Ureter (tissue), 1 donor: ENCODE measurements at regions not wholly inside any gene's neighbourhood (a gene's known extent, or its start where the extent isn't known, plus 50 kb on each side); places are given as distances from the start of the nearest gene placed in this dataset.
"Not testable (repeated sequence)": the region's sequence is repeated elsewhere in the genome, so short reads cannot be mapped to it uniquely, and the experiment has no call there.

ENCODE experiments used
- DNase-seq: peaks from one replicate; pipeline ENCODE4 v3.0.0-alpha.2; 2020; ENCODE audit warnings: low spot score
- donor health status: DM: yes; HTN: yes; CAD: no.

DNA sequence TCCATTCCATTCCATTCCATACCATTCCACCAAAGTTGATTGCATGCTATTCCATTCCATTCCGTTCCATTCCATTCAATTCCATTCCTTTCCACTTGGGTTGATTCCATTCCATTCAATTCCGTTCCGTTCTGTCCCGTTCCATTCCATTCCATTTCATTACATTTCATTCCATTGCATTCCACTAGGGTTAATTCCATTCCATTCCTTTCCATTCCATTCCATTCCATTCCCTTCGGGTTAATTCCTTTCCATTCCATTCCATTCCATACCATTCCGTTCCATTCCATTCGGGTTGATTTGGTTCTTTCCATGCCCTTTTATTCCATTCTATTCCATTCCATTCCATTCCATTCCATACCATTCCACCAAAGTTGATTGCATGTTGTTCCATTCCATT lies 131.9 kb downstream of the CWH43 start:
- DNase-seq: not testable (repeated sequence)

DNA sequence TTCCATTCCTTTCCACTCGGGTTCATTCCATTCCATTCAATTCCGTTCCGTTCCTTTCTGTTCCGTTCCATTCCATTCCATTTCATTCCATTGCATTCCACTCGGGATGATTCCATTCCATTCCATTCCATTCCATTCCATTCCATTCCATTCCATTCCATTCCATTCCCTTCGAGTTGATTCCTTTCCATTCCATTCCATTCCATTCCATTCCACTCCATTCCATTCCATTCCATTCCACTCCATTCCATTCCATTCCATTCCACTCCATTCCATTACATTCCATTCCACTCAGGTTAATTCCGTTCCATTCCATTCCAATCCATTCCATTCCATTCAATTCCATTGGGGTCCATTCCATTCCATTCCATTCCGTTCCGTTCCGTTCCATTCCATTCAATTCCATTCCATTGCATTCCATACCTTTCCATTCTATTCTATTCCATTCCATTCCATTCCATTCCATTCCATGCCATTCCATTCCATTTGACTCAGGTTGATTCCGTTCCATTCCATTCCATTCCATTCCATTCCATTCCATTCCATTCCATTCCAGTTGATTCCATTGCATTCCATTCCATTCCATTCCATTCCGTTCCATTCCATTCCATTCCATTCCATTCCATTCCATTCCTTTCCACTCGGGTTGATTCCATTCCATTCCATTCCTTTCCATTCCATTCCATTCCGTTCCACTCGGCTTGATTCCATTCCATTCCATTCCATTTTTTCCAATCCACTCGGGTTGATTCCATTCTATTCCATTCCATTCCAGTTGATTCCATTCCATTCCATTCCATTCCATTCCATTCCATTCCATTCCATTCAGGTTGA lies 132.5 kb downstream of the CWH43 start:
- DNase-seq: not testable (repeated sequence)

DNA sequence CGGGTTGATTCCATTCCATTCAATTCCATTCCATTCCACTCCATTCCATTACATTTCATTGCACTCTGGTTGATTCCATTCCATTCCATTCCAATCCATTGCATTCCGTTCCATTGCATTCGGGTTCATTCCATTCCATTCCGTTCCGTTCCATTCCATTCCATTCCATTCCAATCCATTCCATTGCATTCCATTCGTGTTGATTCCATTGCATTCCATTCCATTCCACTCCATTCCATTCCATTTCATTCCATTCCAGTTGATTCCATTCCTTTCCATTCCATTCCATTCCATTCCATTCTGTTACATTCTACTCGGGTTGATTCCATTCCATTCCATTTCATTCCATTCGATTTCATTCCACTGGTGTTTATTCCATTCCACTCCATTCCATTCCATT lies 133.3 kb downstream of the CWH43 start:
- DNase-seq: not testable (repeated sequence)

DNA sequence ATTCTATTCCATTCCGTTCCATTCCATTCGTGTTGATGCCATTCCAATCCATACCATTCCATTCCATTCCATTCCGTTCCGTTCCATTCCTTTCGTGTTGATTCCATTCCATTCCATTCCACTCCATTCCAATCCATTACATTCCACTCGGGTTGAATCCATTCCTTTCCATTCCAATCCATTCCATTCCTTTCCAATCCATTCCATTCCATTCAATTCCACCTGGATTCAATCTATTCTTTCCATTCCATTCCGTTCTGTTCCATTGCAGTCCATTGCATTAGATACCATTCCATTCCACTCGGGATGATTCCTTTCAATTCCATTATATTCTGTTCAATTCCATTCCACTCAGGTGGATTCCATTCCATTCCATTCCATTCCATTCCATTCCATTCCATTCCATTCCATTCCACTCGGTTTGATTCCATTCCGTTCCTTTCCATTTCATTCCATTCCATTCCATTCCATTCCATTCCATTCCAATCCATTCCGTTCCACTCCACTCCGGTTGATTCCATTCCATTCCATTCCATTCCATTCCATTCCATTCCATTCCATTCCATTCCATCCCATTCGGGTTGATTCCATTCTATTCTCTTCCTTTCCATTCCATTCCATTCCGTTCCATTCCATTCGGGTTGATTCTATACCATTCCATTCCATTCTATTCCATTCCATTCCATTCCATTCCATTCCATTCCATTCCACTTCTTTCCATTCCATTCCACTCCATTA lies 134.1 kb downstream of the CWH43 start:
- DNase-seq: not testable (repeated sequence)

GRCh38 chr4:49120804-49121203 lies 134.7 kb downstream of the CWH43 start:
- DNase-seq: not testable (repeated sequence)

DNA sequence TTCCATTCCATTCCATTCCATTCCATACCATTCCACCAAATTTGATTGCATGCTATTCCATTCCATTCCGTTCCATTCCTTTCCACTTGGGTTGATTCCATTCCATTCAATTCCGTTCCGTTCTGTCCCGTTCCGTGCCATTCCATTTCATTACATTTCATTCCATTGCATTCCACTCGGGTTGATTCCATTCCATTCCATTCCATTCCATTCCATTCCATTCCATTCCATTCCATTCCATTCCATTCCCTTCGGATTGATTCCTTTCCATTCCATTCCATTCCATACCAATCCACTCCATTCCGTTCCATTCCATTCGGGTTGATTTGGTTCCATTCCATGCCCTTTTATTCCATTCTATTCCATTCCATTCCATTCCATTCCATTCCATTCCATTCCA lies 140.4 kb downstream of the CWH43 start:
- not testable (repeated sequence) for DNase-seq

DNA sequence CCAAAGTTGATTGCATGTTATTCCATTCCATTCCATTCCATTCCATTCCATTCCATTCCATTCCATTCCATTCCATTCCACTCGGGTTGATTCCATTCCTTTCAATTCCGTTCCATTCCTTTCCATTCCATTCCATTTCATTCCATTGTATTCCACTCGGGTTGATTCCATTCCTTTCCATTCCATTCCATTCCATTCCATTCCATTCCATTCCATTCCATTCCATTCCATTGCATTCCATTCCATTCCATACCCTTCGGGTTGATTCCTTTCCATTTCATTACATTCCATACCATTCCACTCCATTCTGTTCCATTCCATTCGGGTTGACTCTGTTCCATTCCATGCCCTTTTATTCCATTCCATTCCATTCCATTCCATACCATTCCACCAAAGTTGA lies 140.8 kb downstream of the CWH43 start:
- DNase-seq: not testable (repeated sequence)

DNA sequence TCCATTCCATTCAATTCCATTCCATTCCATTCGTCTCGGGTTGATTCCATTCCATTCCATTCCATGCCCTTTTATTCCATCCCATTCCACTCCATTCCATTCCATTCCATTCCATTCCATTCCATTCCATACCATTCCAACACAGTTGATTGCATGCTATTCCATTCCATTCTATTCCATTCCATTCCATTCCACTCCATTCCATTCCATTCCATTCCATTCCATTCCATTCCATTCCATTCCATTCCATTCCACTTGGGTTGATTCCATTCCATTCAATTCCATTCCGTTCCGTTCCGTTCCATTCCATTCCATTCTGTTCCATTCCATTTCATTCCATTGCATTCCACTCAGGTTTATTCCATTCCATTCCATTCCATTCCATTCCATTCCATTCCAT lies 143.3 kb downstream of the CWH43 start:
- DNase-seq: not testable (repeated sequence)

- not testable (repeated sequence) for DNase-seq
Observed at GRCh38 chr4:49129870-49130269, 143.8 kb downstream of the CWH43 start.

DNA sequence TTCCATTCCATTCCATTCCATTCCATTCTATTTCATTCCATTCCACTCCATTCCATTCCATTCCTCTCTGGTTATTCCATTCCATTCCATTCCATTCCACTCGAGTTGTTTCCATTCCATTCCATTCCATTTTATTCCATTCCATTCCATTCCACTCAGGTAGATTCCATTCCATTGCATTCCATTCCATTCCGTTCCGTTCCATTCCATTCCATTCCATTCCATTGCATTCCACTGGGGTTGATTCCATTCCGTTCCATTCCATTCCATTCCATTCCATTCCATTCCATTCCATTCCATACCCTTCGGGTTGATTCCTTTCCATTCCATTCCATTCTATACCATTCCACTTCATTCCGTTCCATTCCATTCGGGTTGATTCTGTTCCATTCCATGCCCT lies 144.6 kb downstream of the CWH43 start:
- not testable (repeated sequence) for DNase-seq

GRCh38 chr4:49137043-49137442 lies 151.0 kb downstream of the CWH43 start:
- not testable (repeated sequence) for DNase-seq

GRCh38 chr4:49137961-49138360 lies 151.9 kb downstream of the CWH43 start:
- not testable (repeated sequence) for DNase-seq

DNA sequence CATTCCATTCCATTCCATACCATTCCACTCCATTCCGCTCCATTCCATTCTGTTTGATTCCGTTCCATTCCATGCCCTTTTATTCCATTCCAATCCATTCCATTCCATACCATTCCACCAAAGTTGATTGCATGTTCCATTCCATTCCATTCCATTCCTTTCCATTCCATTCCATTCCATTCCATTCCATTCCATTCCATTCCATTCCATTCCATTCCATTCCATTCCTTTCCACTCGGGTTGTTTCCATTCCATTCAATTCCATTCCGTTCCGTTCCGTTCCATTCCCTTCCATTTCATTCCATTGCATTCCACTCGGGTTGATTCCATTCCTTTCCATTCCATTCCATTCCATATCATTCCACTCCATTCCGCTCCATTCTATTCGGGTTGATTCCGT lies 152.7 kb downstream of the CWH43 start:
- DNase-seq: not testable (repeated sequence)

GRCh38 chr4:49139513-49139912 lies 153.4 kb downstream of the CWH43 start:
- not testable (repeated sequence) for DNase-seq

DNA sequence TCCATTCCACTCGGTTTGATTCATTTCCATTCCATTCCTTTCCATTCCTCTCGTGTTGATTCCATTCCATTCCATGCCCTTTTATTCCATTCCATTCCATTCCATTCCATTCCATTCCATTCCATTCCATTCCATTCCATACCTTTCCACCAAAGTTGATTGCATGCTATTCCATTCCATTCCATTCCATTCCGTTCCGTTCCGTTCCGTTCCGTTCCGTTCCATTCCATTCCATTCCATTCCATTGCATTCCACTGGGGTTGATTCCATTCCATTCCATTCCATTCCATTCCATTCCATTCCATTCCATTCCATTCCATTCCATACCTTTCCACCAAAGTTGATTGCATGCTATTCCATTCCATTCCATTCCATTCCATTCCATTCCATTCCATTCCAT lies 154.3 kb downstream of the CWH43 start:
- peak; percentile 65 for DNase-seq

DNA sequence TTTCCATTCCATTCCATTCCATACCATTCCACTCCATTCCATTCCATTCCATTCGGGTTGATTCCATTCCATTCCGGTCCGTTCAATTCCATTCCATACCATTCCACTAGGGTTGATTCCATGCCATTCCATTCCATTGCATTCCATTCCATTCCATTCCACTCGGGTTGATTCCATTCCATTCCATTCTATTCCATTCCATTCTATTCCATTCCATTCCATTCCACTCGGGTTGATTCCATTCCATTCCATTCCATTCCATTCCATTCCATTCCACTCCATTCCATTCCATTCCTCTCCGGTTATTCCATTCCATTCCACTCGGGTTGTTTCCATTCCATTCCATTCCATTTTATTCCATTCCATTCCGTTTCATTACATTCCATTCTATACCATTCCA lies 155.9 kb downstream of the CWH43 start:
- DNase-seq: not testable (repeated sequence)

GRCh38 chr4:49147143-49147542 lies 161.1 kb downstream of the CWH43 start:
- not testable (repeated sequence) for DNase-seq

GRCh38 chr4:49147596-49147995 lies 161.5 kb downstream of the CWH43 start:
- DNase-seq: not testable (repeated sequence)

DNA sequence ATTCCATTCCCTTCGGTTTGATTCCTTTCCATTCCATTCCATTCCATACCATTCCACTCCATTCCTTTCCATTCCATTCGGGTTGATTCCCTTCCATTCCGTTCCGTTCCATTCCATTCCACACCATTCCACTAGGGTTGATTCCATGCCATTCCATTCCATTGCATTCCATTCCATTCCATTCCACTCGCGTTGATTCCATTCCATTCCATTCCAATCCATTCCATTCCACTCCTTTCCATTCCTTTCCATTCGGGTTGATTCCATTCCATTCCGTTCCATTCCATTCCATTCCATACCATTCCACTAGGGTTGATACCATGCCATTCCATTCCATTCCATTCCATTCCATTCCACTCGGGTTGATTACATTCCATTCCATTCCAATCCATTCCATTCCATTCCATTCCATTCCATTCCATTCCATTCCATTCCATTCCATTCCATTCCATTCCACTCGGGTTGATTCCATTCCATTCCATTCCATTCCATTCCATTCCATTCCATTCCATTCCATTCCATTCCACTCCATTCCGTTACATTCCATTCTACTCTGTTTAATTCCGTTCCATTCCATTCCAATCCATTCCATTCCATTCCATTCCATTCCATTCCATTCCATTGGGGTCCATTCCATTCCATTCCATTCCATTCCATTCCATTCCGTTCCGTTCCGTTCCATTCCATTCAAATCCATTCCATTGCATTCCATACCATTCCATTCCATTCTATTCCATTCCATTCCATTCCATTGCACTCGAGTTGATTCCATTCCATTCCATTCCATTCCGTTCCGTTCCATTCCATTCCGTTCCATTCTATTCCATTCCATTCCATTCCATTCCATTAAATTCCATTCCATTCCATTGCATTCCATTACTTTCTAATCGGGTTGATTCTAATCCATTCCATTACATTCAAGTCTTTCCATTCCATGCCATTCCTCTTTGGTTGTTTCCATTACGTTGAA lies 163.2 kb downstream of the CWH43 start:
- not testable (repeated sequence) for DNase-seq

DNA sequence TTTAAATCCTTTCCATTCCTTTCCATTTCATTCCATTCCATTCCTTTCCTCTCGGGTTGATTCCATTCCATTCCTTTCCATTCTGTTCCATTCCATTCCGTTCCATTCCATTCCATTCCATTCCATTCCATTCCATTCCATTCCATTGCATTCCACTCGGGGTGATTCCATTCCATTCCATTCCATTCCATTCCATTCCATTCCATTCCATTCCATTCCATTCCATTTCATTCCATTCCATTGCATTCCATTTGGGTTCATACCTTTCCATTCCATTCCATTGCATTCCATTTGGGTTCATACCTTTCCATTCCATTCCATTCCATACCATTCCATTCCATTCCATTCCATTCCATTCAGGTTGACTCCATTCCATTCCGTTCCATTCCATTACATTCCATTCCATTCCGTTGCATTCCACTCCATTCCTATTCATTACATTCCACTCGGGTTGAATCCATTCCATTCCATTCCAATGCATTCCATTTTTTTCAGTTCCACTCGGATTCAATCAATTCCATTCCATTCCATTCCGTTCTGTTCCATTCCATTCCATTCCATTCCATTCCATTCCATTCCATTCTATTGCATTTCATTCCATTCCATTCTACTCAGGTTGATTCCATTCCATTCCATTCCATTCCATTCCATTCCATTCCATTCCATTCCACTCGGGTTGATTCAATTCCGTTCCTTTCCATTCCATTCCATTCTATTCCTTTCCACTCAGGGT lies 164.4 kb downstream of the CWH43 start:
- DNase-seq: not testable (repeated sequence)

GRCh38 chr4:49153011-49153410 lies 166.9 kb downstream of the CWH43 start:
- DNase-seq: not testable (repeated sequence)
